ENCODE measurements at regions not wholly inside any gene's neighbourhood (a gene's known extent, or its start where the extent isn't known, plus 50 kb on each side); places are given as distances from the start of the nearest gene placed in this dataset.

- no peak for DNase-seq (ENCODE audit: low spot score)
- Mint-ChIP-seq H3K27me3 (ENCODE audit: insufficient read depth, low read depth, poor library complexity) (no peaks in the 10 kb centered on the region), H3K27ac (no peak overlapping the region), H3K36me3 (ENCODE audit: low read depth) (peaks cover 13% of the 10 kb centered on the region; the same call in 2 of the 3 replicates), H3K9me3 (peaks cover 18% of the 10 kb centered on the region), H3K4me3 (no peak overlapping the region), H3K4me1 (peaks cover 3% of the 10 kb centered on the region; the same call in 1 of the 3 replicates)
- H3K9me2 ChIP-seq (ENCODE audit: insufficient read depth): no peaks in the 10 kb centered on the region
- H3K4me2 ChIP-seq: no peak overlapping the region
- no peaks in the 10 kb centered on the region for H3K27me3 ChIP-seq (ENCODE audit: insufficient read depth)
- no peak for ATAC-seq
- 0 out of 2 replicates have a peak, but pooled peaks cover 4% of the 10 kb centered on the region for H3K36me3 ChIP-seq (ENCODE audit: insufficient read depth)
- TF ChIP-seq REST (IDR thresholded peaks at IDR 0.05; ENCODE audit: unreplicated experiment) (no peak), EZH2phosphoT487 (IDR thresholded peaks at IDR 0.05; ENCODE audit: unreplicated experiment) (no peak), ETS1 (IDR thresholded peaks at IDR 0.05) (no peak), STAT1 (IDR thresholded peaks at IDR 0.05; ENCODE audit: unreplicated experiment) (no peak), POLR2AphosphoS5 (IDR thresholded peaks at IDR 0.05; ENCODE audit: low read depth) (no peak), ZNF462 (CRISPR knock-in tag; IDR thresholded peaks at IDR 0.05) (no peak), JUNB (IDR thresholded peaks at IDR 0.05; ENCODE audit: unreplicated experiment) (no peak), CREB1 (CRISPR knock-in tag; IDR thresholded peaks at IDR 0.05; ENCODE audit: low read depth) (no peak), ZNF114 (CRISPR knock-in tag; IDR thresholded peaks at IDR 0.05) (no peak), NANOG (IDR thresholded peaks at IDR 0.05; ENCODE audit: borderline replicate concordance) (no peak), ZNF331 (CRISPR knock-in tag; IDR thresholded peaks at IDR 0.05; ENCODE audit: low read depth) (no peak), EZH2 (IDR thresholded peaks at IDR 0.05; ENCODE audit: low read depth, unreplicated experiment) (no peak), CTCF (conservative IDR thresholded peaks at IDR 0.05; ENCODE audit: low read depth in 2 of 2) (no peak)
- no peaks in the 10 kb centered on the region for H4K20me1 ChIP-seq (replicated peaks; ENCODE audit: insufficient read depth)
- H3K4me3 ChIP-seq: no peak overlapping the region
- H3F3A ChIP-seq (replicated peaks; ENCODE audit: low read depth): no peaks in the 10 kb centered on the region
- H2AFZ ChIP-seq: no peak overlapping the region
- H3K4me1 ChIP-seq (ENCODE audit: insufficient read depth): peaks cover 4% of the 10 kb centered on the region; the same call in 1 of the 2 replicates
- H3K79me2 ChIP-seq (replicated peaks; ENCODE audit: insufficient read depth): no peaks in the 10 kb centered on the region
- H3K27ac ChIP-seq (ENCODE audit: low read depth): no peak overlapping the region
Observed at GRCh38 chr3:20488151-20488550, 302.1 kb upstream of the SGO1 start.
